H1 (cell line): ENCODE measurements at regions not wholly inside any gene's neighbourhood (a gene's known extent, or its start where the extent isn't known, plus 50 kb on each side); places are given as distances from the start of the nearest gene placed in this dataset.

Experiments
- CTCF ChIA-PET: fragments of 300-600 bp; sonication (Branson Sonifier 250); formaldehyde crosslinking; loops from one replicate; lab custom pipeline; 2021; ENCODE audit not compliant: partially characterized antibody; lab: Charles Lee
- POLR2A ChIA-PET: fragments of 300-600 bp; sonication (Branson Sonifier 250); formaldehyde crosslinking; loops from one replicate; lab custom pipeline; 2021; ENCODE audit warnings: inconsistent platforms; ENCODE audit not compliant: partially characterized antibody; lab: Charles Lee
- DNase-seq, 2 experiments: peaks; one replicate each; pipeline versions ENCODE4 v3.0.0 to v3.0.0-alpha.2; 2010 to 2022; ENCODE audit warnings: low spot score in 2 of 2, low read depth in 1 of 2, mixed read lengths in 1 of 2
- FAIRE-seq: peaks from 2 replicates; lab custom pipeline; 2011; peaks lifted over from hg19 to GRCh38; lab: Jason Lieb, UNC
- H2AFZ ChIP-seq: 2 replicates; pipeline ENCODE4 v1.8.1; 2012; ENCODE audit warnings: low read length, inconsistent platforms
- H2AK5ac ChIP-seq: 2 replicates; pipeline ENCODE4 v1.6.1; 2013; ENCODE audit warnings: low read depth, low read length
- H2BK120ac ChIP-seq: replicated peaks from 2 replicates; pipeline ENCODE3; 2013; ENCODE audit warnings: low read depth, low read length, inconsistent platforms
- H2BK12ac ChIP-seq: 2 replicates; pipeline ENCODE4 v1.6.1; 2013; ENCODE audit warnings: low read depth, low read length
- H2BK15ac ChIP-seq: 2 replicates; pipeline ENCODE4 v1.6.1; 2013; ENCODE audit warnings: low read length
- H2BK20ac ChIP-seq: 2 replicates; pipeline ENCODE4 v1.6.1; 2013; ENCODE audit warnings: low read length
- H2BK5ac ChIP-seq: 2 replicates; pipeline ENCODE4 v1.6.1; 2013; ENCODE audit warnings: low read depth, low read length
- H3K14ac ChIP-seq: 2 replicates; pipeline ENCODE4 v1.6.1; 2013; ENCODE audit warnings: inconsistent platforms; ENCODE audit not compliant: insufficient read length
- H3K18ac ChIP-seq: 2 replicates; pipeline ENCODE4 v1.6.1; 2013; ENCODE audit warnings: low read length; ENCODE audit errors: extremely low read depth
- H3K23ac ChIP-seq: 2 replicates; pipeline ENCODE4 v1.6.1; 2013; ENCODE audit warnings: inconsistent platforms; ENCODE audit not compliant: insufficient read length
- H3K23me2 ChIP-seq: 2 replicates; pipeline ENCODE4 v1.6.1; 2013; ENCODE audit warnings: low read depth, low read length
- H3K27ac ChIP-seq: 2 replicates; pipeline ENCODE4 v1.6.1; 2011; ENCODE audit warnings: low read depth, low read length, inconsistent platforms
- H3K27me3 ChIP-seq, 4 experiments: replicated peaks in 1 of 4; 1 replicate in 1 of 4; 2 replicates in 3 of 4; pipeline versions ENCODE4 v1.6.1 to v1.8.1; 2011 to 2013; ENCODE audit warnings: low read length in 3 of 4, mild to moderate bottlenecking in 3 of 4, inconsistent platforms in 2 of 4, mixed read lengths in 2 of 4, moderate library complexity in 1 of 4; ENCODE audit not compliant: control insufficient read depth in 3 of 4, insufficient read depth in 3 of 4; ENCODE audit errors: extremely low read depth in 1 of 4
- H3K36me3 ChIP-seq, 4 experiments: 2 replicates each; pipeline versions ENCODE4 v1.6.1 to v1.8.1; 2011 to 2013; ENCODE audit warnings: mild to moderate bottlenecking in 4 of 4, low read length in 3 of 4, moderate library complexity in 2 of 4, control low read depth in 1 of 4, inconsistent platforms in 1 of 4; ENCODE audit not compliant: insufficient read depth in 4 of 4, control insufficient read depth in 2 of 4
- H3K4ac ChIP-seq: replicated peaks from 2 replicates; pipeline ENCODE3; 2013; ENCODE audit warnings: low read length, low read depth, mixed read lengths, inconsistent platforms; ENCODE audit not compliant: insufficient read length
- H3K4me1 ChIP-seq, 4 experiments: replicated peaks in 1 of 4; 1 replicate in 1 of 4; 2 replicates in 3 of 4; pipeline versions ENCODE4 v1.6.1 to v1.8.1; 2011 to 2013; ENCODE audit warnings: low read length in 3 of 4, inconsistent platforms in 2 of 4, mixed read lengths in 1 of 4; ENCODE audit not compliant: insufficient read depth in 4 of 4, control insufficient read depth in 3 of 4
- H3K4me2 ChIP-seq, 2 experiments: 2 replicates each; pipeline versions ENCODE4 v1.6.1 to v1.8.1; 2011 to 2013; ENCODE audit warnings: low read depth in 2 of 2, low read length in 2 of 2, control low read depth in 1 of 2, inconsistent platforms in 1 of 2, mild to moderate bottlenecking in 1 of 2; ENCODE audit not compliant: insufficient read depth in 1 of 2
- H3K4me3 ChIP-seq, 4 experiments: fragments of 200-600, 300-600 bp in 1 of 4; sonication (generic), shearing (Covaris generic), sonication (Bioruptor Twin) in 1 of 4; 2 replicates each; pipeline versions ENCODE4 v1.5.1 to v1.8.1; 2011 to 2016; ENCODE audit warnings: low read length in 4 of 4, low read depth in 3 of 4, control low read depth in 2 of 4, inconsistent platforms in 2 of 4, mild to moderate bottlenecking in 2 of 4, mixed read lengths in 1 of 4, moderate library complexity in 1 of 4; ENCODE audit not compliant: insufficient read depth in 2 of 4; ENCODE audit errors: extremely low read depth in 1 of 4
- H3K56ac ChIP-seq: replicated peaks from 2 replicates; pipeline ENCODE3; 2013; ENCODE audit warnings: low read depth, mild to moderate bottlenecking, mixed read lengths, low read length, inconsistent platforms; ENCODE audit not compliant: insufficient read length
- H3K79me1 ChIP-seq: 2 replicates; pipeline ENCODE4 v1.6.1; 2013; ENCODE audit warnings: low read depth, low read length, control low read depth
- H3K79me2 ChIP-seq, 2 experiments: 2 replicates each; pipeline versions ENCODE4 v1.6.1 to v1.8.1; 2012 to 2013; ENCODE audit warnings: low read length in 2 of 2, mild to moderate bottlenecking in 2 of 2, inconsistent platforms in 1 of 2; ENCODE audit not compliant: insufficient read depth in 2 of 2, control insufficient read depth in 1 of 2
- H3K9ac ChIP-seq, 4 experiments: replicated peaks in 1 of 4; 1 replicate in 1 of 4; 2 replicates in 3 of 4; pipeline versions ENCODE4 v1.6.1 to v1.8.1; 2011 to 2013; ENCODE audit warnings: low read depth in 3 of 4, low read length in 3 of 4, control low read depth in 2 of 4, mild to moderate bottlenecking in 2 of 4, moderate library complexity in 2 of 4, inconsistent platforms in 1 of 4; ENCODE audit errors: extremely low read depth in 1 of 4
- H3K9me3 ChIP-seq, 2 experiments: 2 replicates each; pipeline versions ENCODE4 v1.6.1 to v1.8.1; 2012 to 2013; ENCODE audit warnings: mild to moderate bottlenecking in 2 of 2, moderate library complexity in 2 of 2, control low read depth in 1 of 2, inconsistent platforms in 1 of 2, low read depth in 1 of 2, low read length in 1 of 2, mixed read lengths in 1 of 2; ENCODE audit not compliant: insufficient read depth in 2 of 2
- H4K20me1 ChIP-seq, 2 experiments: replicated peaks in 1 of 2; 2 replicates each; pipeline versions ENCODE3 to v1.8.1; 2011 to 2013; ENCODE audit warnings: inconsistent platforms in 2 of 2, low read length in 2 of 2, mild to moderate bottlenecking in 1 of 2; ENCODE audit not compliant: insufficient read depth in 2 of 2, control insufficient read depth in 1 of 2
- H4K5ac ChIP-seq: 2 replicates; pipeline ENCODE4 v1.6.1; 2013; ENCODE audit warnings: low read length, low read depth, mixed read lengths, inconsistent platforms; ENCODE audit not compliant: insufficient read length
- H4K8ac ChIP-seq: 2 replicates; pipeline ENCODE4 v1.8.0; 2013; ENCODE audit warnings: mild to moderate bottlenecking, moderate library complexity, low read length, inconsistent platforms; ENCODE audit not compliant: insufficient read depth; ENCODE audit errors: extremely low read depth
- H4K91ac ChIP-seq: replicated peaks from 2 replicates; pipeline ENCODE3; 2013; ENCODE audit warnings: low read length, mixed read lengths, inconsistent platforms; ENCODE audit not compliant: insufficient read length
- WGBS, 2 experiments: shearing (Covaris generic) in 1 of 2; methylation state at CpG; one replicate each; pipeline versions ENCODE4 v1.1.6 to v1.1.7; 2013 to 2015; ENCODE audit warnings: low lambda C conversion rate in 2 of 2, mixed read lengths in 2 of 2, inconsistent platforms in 1 of 2, low coverage in 1 of 2, missing lambda C conversion rate in 1 of 2; ENCODE audit not compliant: insufficient replicate concordance in 2 of 2, insufficient coverage in 1 of 2, insufficient read length in 1 of 2; ENCODE audit errors: extremely low coverage in 1 of 2, missing lambda C conversion rate in 1 of 2; 5-methylcytosine and 5-hydroxymethylcytosine counted together

- H3K4ac ChIP-seq = no peak overlapping the region
- H3K18ac ChIP-seq = no peak overlapping the region
- no peaks in the 10 kb centered on the region for H3K9me3 ChIP-seq
- H3K27ac ChIP-seq = no peak overlapping the region
- CTCF ChIA-PET = interaction anchor here (0.9 to 1.2 kb wide), 3 partner anchors 11 to 310 kb away, joined by 3 to 4 read pairs (median 3); no protein-coding TSS in a partner anchor
- no peaks in the 10 kb centered on the region for H3K23me2 ChIP-seq
- no peak overlapping the region for H4K91ac ChIP-seq
- H4K20me1 ChIP-seq = no peaks in the 10 kb centered on the region
- FAIRE-seq (no peak), DNase-seq (no peak)
- no peak overlapping the region for H3K9ac ChIP-seq
- no peak overlapping the region for H2BK120ac ChIP-seq
- H4K8ac ChIP-seq = no peak overlapping the region
- peaks cover 0 to 21% (median 5%) of the 10 kb centered on the region in 4 experiments; a peak in 4 of 8 replicates for H3K36me3 ChIP-seq
- no peaks in the 10 kb centered on the region for H3K79me1 ChIP-seq
- no peak overlapping the region for H2AFZ ChIP-seq
- no peak overlapping the region for H2AK5ac ChIP-seq
- H3K56ac ChIP-seq = no peak overlapping the region
- H3K27me3 ChIP-seq = peaks cover 0 to 1% (median 0%) of the 10 kb centered on the region in 4 experiments; a peak in 1 of 7 replicates
- POLR2A ChIA-PET = no interaction called here
- H4K5ac ChIP-seq = no peak overlapping the region
- no peak overlapping the region for H2BK5ac ChIP-seq
- no peak overlapping the region for H3K14ac ChIP-seq
- no peaks in the 10 kb centered on the region for H3K4me1 ChIP-seq
- H3K4me3 ChIP-seq = no peak overlapping the region
- H3K23ac ChIP-seq = no peak overlapping the region
- 93% methylated on average over 1 of the region's 1 CpG; no CpG with 5 or more reads in 1 of the 2 experiments for WGBS, 2 experiments
- no peak overlapping the region for H3K4me2 ChIP-seq
- no peak overlapping the region for H2BK20ac ChIP-seq
- no peak overlapping the region for H2BK15ac ChIP-seq
- no peaks in the 10 kb centered on the region for H3K79me2 ChIP-seq
- no peak overlapping the region for H2BK12ac ChIP-seq
Measured at GRCh38 chr4:122276359-122276758, 102.5 kb upstream of the ADAD1 start.
